Endothelial cell of umbilical vein (primary cell): ENCODE measurements at regions not wholly inside any gene's neighbourhood (a gene's known extent, or its start where the extent isn't known, plus 50 kb on each side); places are given as distances from the start of the nearest gene placed in this dataset.

Experiments used
- BruUV-seq: library from RNA; stranded (reverse); fragments of 400-500 nt; replicated peaks from 2 replicates; lab custom pipeline; 2021; lab: Mats Ljungman, UMichigan
- CTCF ChIA-PET: fragments of 300-600, 350-600 bp; sonication (Branson Sonifier 250); formaldehyde crosslinking; loops from one replicate; lab custom pipeline; 2021; ENCODE audit warnings: antibody characterized with exemption, inconsistent platforms; lab: Charles Lee
- POLR2A ChIA-PET: fragments of 300-600, 350-600 bp; sonication (Branson Sonifier 250); formaldehyde crosslinking; loops from one replicate; lab custom pipeline; 2021; ENCODE audit warnings: antibody characterized with exemption, inconsistent platforms; lab: Charles Lee
- DNase-seq: peaks from one replicate; pipeline ENCODE4 v3.0.0-alpha.2; 2011; ENCODE audit warnings: low read depth, low spot score
- FAIRE-seq: peaks from 2 replicates; lab custom pipeline; 2011; peaks lifted over from hg19 to GRCh38; lab: Jason Lieb, UNC
- H2AFZ ChIP-seq: 2 replicates; pipeline ENCODE4 v1.6.0; 2012; ENCODE audit warnings: low read depth, low read length, control low read depth, inconsistent platforms
- H3K27ac ChIP-seq: 2 replicates; pipeline ENCODE4 v1.5.1; 2011; ENCODE audit warnings: low read depth, mild to moderate bottlenecking, control low read depth, low read length, moderate library complexity; ENCODE audit not compliant: insufficient read depth
- H3K27me3 ChIP-seq, 2 experiments: 2 replicates each; pipeline versions ENCODE4 v1.6.0 to v1.6.1; 2011; ENCODE audit warnings: low read length in 2 of 2, mixed read lengths in 1 of 2; ENCODE audit not compliant: control insufficient read depth in 2 of 2, insufficient read depth in 2 of 2
- H3K36me3 ChIP-seq, 2 experiments: 2 replicates in 1 of 2; 3 replicates in 1 of 2; pipeline ENCODE4 v1.5.1; 2011; ENCODE audit warnings: low read length in 2 of 2, mild to moderate bottlenecking in 1 of 2, moderate library complexity in 1 of 2; ENCODE audit not compliant: control insufficient read depth in 2 of 2, insufficient read depth in 2 of 2; ENCODE audit errors: extremely low read depth in 1 of 2
- H3K4me1 ChIP-seq: 3 replicates; pipeline ENCODE4 v1.5.1; 2011; ENCODE audit warnings: mild to moderate bottlenecking, low read length; ENCODE audit not compliant: control insufficient read depth, insufficient read depth; ENCODE audit errors: extremely low read depth
- H3K4me2 ChIP-seq: 2 replicates; pipeline ENCODE4 v1.6.1; 2011; ENCODE audit warnings: low read length, control low read depth, mixed read lengths; ENCODE audit not compliant: insufficient read depth
- H3K4me3 ChIP-seq, 3 experiments: fragments of 200-600 bp in 1 of 3; sonication (generic), shearing (Covaris generic) in 1 of 3; replicated peaks in 1 of 3; 2 replicates each; pipeline ENCODE4 v1.5.1; 2011 to 2016; ENCODE audit warnings: control low read depth in 3 of 3, low read length in 3 of 3, mild to moderate bottlenecking in 2 of 3, inconsistent platforms in 1 of 3, low read depth in 1 of 3, moderate library complexity in 1 of 3; ENCODE audit not compliant: insufficient read depth in 1 of 3
- H3K79me2 ChIP-seq: 2 replicates; pipeline ENCODE4 v1.6.0; 2012; ENCODE audit warnings: low read length, inconsistent platforms; ENCODE audit not compliant: control insufficient read depth, insufficient read depth
- H3K9ac ChIP-seq: replicated peaks from 2 replicates; pipeline ENCODE3; 2011; ENCODE audit warnings: low read length, control low read depth; ENCODE audit not compliant: insufficient read depth; ENCODE audit errors: extremely low read depth
- H3K9me1 ChIP-seq: replicated peaks from 3 replicates; pipeline ENCODE4 v1.6.0; 2011; ENCODE audit warnings: mild to moderate bottlenecking, low read length; ENCODE audit not compliant: control insufficient read depth, insufficient read depth; ENCODE audit errors: extremely low read depth
- H3K9me3 ChIP-seq: replicated peaks from 2 replicates; pipeline ENCODE4 v1.5.1; 2012; ENCODE audit warnings: low read length, inconsistent platforms; ENCODE audit not compliant: control insufficient read depth, insufficient read depth
- H4K20me1 ChIP-seq: replicated peaks from 2 replicates; pipeline ENCODE3; 2011; ENCODE audit warnings: mild to moderate bottlenecking, low read length; ENCODE audit not compliant: control insufficient read depth, insufficient read depth; ENCODE audit errors: extremely low read depth
- EZH2 ChIP-seq: IDR thresholded peaks from 2 replicates; pipeline ENCODE4 v1.6.1; 2012; ENCODE audit warnings: borderline replicate concordance, low read depth, mild to moderate bottlenecking, moderate library complexity, low read length, inconsistent platforms; ENCODE audit not compliant: severe bottlenecking
- FOS ChIP-seq: IDR thresholded peaks from 2 replicates; pipeline ENCODE4 v1.6.1; 2011; ENCODE audit warnings: mild to moderate bottlenecking, low read length, moderate library complexity, borderline replicate concordance; ENCODE audit not compliant: insufficient read depth
- GATA2 ChIP-seq: IDR thresholded peaks from 2 replicates; pipeline ENCODE4 v1.7.0; 2011; ENCODE audit warnings: low read depth, mild to moderate bottlenecking, moderate library complexity, mixed read lengths, low read length; ENCODE audit not compliant: insufficient read length, insufficient read depth
- JUN ChIP-seq: IDR thresholded peaks from 2 replicates; pipeline ENCODE4 v1.6.1; 2011; ENCODE audit warnings: borderline replicate concordance, low read depth; ENCODE audit not compliant: insufficient read length, insufficient read depth
- MAX ChIP-seq: IDR thresholded peaks from 2 replicates; pipeline ENCODE4 v1.6.1; 2011; ENCODE audit not compliant: insufficient read depth, insufficient read length
- MYC ChIP-seq: IDR thresholded peaks from one replicate; pipeline ENCODE4 v1.6.1; 2011; ENCODE audit warnings: mild to moderate bottlenecking, low read depth, low read length
- POLR2A ChIP-seq: IDR thresholded peaks from 2 replicates; pipeline ENCODE4 v1.6.1; 2012; ENCODE audit warnings: low read depth, mild to moderate bottlenecking, control low read depth, low read length
- POLR2AphosphoS5 ChIP-seq: IDR thresholded peaks from 2 replicates; pipeline ENCODE4 v1.6.1; 2012; ENCODE audit warnings: low read depth, mild to moderate bottlenecking, control low read depth, low read length, moderate library complexity; ENCODE audit not compliant: insufficient read depth
- dilution Hi-C: fragments of 300-500 bp; cut with MboI; formaldehyde crosslinking; loops from one replicate; pipeline ENCODE4 v1.15.0; 2019; ENCODE audit warnings: low sequenced_read_pairs; ENCODE audit not compliant: extremely low pct_ligation_motif_present
- intact Hi-C: fragments of 100-400 bp; cut with micrococcal nuclease; formaldehyde crosslinking; loops from one replicate; pipeline ENCODE4 v1.10.0; 2022
- TF ChIP-seq, protein P1 (sequence below), 2 donors: IDR thresholded peaks; 1 replicate in 1 of 2; 2 replicates in 1 of 2; pipeline ENCODE4 v1.5.1; 2011; ENCODE audit warnings: low read length in 2 of 2, mild to moderate bottlenecking in 2 of 2, moderate library complexity in 2 of 2, control low read depth in 1 of 2, inconsistent platforms in 1 of 2, low read depth in 1 of 2; ENCODE audit not compliant: insufficient read depth in 1 of 2; ENCODE audit errors: extremely low read depth in 1 of 2

DNA sequence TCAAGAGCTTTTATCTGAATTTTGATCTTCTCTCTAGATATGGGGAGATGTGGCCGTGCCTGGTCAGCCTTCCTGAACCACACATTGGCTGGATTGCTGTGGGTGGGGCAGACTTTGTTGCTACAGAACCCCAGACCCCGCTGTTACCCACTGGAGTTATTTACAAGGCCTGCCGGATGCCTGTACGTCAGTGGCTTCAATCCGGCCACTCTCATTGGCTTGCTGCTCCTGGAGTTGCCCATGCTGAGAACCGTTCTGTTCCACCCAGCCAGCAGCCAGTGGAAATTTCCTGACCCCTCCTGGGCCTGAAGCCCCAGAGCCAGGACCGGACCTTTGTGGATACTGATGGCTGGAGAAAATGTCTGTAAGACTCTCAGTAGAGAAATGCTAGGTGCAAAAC is 101.9 kb downstream of the TFAP2C start:
- Histone ChIP-seq H3K4me3 (no peak overlapping the region), H3K4me2 (no peak overlapping the region), H3K27me3 (no peaks in the 10 kb centered on the region), H3K9ac (no peak overlapping the region), H3K9me3 (no peaks in the 10 kb centered on the region), H3K27ac (no peak overlapping the region), H3K4me1 (no peaks in the 10 kb centered on the region), H3K9me1 (no peaks in the 10 kb centered on the region), H4K20me1 (no peaks in the 10 kb centered on the region), H3K79me2 (no peaks in the 10 kb centered on the region), H2AFZ (no peak overlapping the region), H3K36me3 (no peaks in the 10 kb centered on the region)
- TF ChIP-seq POLR2A = no peak
- no peak for TF ChIP-seq MAX
- no peak for TF ChIP-seq EZH2
- TF ChIP-seq FOS = no peak
- TF ChIP-seq, protein P1, sequence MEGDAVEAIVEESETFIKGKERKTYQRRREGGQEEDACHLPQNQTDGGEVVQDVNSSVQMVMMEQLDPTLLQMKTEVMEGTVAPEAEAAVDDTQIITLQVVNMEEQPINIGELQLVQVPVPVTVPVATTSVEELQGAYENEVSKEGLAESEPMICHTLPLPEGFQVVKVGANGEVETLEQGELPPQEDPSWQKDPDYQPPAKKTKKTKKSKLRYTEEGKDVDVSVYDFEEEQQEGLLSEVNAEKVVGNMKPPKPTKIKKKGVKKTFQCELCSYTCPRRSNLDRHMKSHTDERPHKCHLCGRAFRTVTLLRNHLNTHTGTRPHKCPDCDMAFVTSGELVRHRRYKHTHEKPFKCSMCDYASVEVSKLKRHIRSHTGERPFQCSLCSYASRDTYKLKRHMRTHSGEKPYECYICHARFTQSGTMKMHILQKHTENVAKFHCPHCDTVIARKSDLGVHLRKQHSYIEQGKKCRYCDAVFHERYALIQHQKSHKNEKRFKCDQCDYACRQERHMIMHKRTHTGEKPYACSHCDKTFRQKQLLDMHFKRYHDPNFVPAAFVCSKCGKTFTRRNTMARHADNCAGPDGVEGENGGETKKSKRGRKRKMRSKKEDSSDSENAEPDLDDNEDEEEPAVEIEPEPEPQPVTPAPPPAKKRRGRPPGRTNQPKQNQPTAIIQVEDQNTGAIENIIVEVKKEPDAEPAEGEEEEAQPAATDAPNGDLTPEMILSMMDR (IDR thresholded peaks at IDR 0.05; ENCODE audit: extremely low read depth in 1 of 2, insufficient read depth in 1 of 2, low read depth in 1 of 2, low read length in 2 of 2) = no peak
- no peak for TF ChIP-seq MYC
- no peak for TF ChIP-seq GATA2
- TF ChIP-seq POLR2AphosphoS5 = no peak
- no peak for TF ChIP-seq JUN
- dilution Hi-C loops (no loop called here), intact Hi-C loops (no loop called here)
- FAIRE-seq (no peak), DNase-seq (no peak)
- BruUV-seq = no TSS peak
- POLR2A ChIA-PET = no interaction called here
- CTCF ChIA-PET = no interaction called here
